22Rv1 (cell line): ENCODE measurements at regions not wholly inside any gene's neighbourhood (a gene's known extent, or its start where the extent isn't known, plus 50 kb on each side); places are given as distances from the start of the nearest gene placed in this dataset.

Source experiments
- ZFX ChIP-seq: fragments of 450-650 bp; IDR thresholded peaks from 2 replicates; pipeline ENCODE4 v1.6.1; 2017; ENCODE audit warnings: antibody characterized with exemption, borderline replicate concordance
- TF ChIP-seq, protein P1 (sequence below): fragments of 450-650 bp; IDR thresholded peaks from 2 replicates; pipeline ENCODE4 v1.5.1; 2017; ENCODE audit warnings: mild to moderate bottlenecking

DNA sequence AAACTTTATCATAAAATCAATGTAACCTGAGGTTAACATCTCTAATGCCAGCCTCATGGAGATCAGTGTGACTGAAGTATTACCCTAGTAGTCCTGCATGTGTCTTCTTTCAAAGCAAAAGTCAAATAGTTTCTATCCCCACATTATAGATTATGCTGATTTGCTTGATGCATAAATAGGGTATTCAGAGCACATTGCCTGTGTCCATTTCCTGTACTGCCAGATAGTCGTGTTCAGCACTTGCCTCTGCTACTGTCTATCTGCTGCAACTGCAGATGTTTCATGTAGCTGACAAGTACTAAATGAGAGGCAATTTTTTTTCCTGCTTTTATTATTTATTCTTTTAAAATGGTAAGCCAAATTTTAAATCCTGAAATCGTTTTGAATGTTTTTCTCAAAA is 348.7 kb downstream of the CHRM3 start:
- TF ChIP-seq, protein P1, sequence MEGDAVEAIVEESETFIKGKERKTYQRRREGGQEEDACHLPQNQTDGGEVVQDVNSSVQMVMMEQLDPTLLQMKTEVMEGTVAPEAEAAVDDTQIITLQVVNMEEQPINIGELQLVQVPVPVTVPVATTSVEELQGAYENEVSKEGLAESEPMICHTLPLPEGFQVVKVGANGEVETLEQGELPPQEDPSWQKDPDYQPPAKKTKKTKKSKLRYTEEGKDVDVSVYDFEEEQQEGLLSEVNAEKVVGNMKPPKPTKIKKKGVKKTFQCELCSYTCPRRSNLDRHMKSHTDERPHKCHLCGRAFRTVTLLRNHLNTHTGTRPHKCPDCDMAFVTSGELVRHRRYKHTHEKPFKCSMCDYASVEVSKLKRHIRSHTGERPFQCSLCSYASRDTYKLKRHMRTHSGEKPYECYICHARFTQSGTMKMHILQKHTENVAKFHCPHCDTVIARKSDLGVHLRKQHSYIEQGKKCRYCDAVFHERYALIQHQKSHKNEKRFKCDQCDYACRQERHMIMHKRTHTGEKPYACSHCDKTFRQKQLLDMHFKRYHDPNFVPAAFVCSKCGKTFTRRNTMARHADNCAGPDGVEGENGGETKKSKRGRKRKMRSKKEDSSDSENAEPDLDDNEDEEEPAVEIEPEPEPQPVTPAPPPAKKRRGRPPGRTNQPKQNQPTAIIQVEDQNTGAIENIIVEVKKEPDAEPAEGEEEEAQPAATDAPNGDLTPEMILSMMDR: no peak
- TF ChIP-seq ZFX: no peak
